ENCODE measurements at regions not wholly inside any gene's neighbourhood (a gene's known extent, or its start where the extent isn't known, plus 50 kb on each side); places are given as distances from the start of the nearest gene placed in this dataset.
"Not testable (repeated sequence)": the region's sequence is repeated elsewhere in the genome, so short reads cannot be mapped to it uniquely, and the experiment has no call there.

- H3K9me3 Mint-ChIP-seq; ATAC-seq; H3K27ac Mint-ChIP-seq; H3K4me1 Mint-ChIP-seq; H3K4me1 ChIP-seq (ENCODE audit: insufficient read depth); H3K4me2 ChIP-seq; H3K4me3 Mint-ChIP-seq; H3K27ac ChIP-seq (ENCODE audit: low read depth); H3K27me3 Mint-ChIP-seq (ENCODE audit: insufficient read depth, low read depth, poor library complexity); H3F3A ChIP-seq (replicated peaks; ENCODE audit: low read depth); H3K4me3 ChIP-seq; H3K36me3 ChIP-seq (ENCODE audit: insufficient read depth); H3K36me3 Mint-ChIP-seq (ENCODE audit: low read depth); DNase-seq (ENCODE audit: low spot score); H2AFZ ChIP-seq; H4K20me1 ChIP-seq (replicated peaks; ENCODE audit: insufficient read depth); H3K79me2 ChIP-seq (replicated peaks; ENCODE audit: insufficient read depth); H3K27me3 ChIP-seq (ENCODE audit: insufficient read depth); H3K9me2 ChIP-seq (ENCODE audit: insufficient read depth): not testable (repeated sequence)
Measured at GRCh38 chr3:138886096-138886495, 51.4 kb upstream of the PIK3CB start.
